Activated T-cell treated with anti-CD3 and anti-CD28 coated beads, Interleukin-2, amount 50 U/mL, for 48 hours (primary cell): ENCODE measurements at regions not wholly inside any gene's neighbourhood (a gene's known extent, or its start where the extent isn't known, plus 50 kb on each side); places are given as distances from the start of the nearest gene placed in this dataset.
"Not testable (repeated sequence)": the region's sequence is repeated elsewhere in the genome, so short reads cannot be mapped to it uniquely, and the experiment has no call there.

Experiments
- DNase-seq, 2 experiments: peaks; one replicate each; pipeline ENCODE4 v3.0.0-alpha.2; 2020

GRCh38 chr22:34326901-34327300 is 406.6 kb upstream of the LARGE1 start:
- DNase-seq = no peak

- DNase-seq = no peak
Measured at GRCh38 chr22:34330432-34330831, 410.2 kb upstream of the LARGE1 start.

DNA sequence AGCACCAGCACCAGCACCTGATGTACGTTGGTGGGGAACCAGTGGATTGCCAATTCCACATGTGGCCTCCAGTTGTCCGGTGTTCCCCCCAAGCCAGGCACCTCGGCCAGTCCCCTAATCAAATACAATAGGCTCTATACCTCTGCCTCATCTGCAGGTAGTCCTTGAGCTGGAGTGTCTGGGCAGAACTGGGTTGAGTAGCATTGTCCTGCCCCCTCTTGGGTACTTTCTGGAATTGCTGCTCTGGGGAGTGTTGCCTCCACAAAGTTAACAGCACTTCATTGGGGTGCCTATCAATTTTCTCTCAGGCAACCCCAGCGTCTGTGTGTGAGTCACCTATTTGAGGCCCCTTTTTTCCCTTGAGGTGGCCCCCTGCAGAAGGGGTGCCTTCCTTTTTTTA is 413.0 kb upstream of the LARGE1 start:
- DNase-seq = no peak

- DNase-seq = no peak
Measured at GRCh38 chr22:34334893-34335292, 414.6 kb upstream of the LARGE1 start.

GRCh38 chr22:34344702-34345101 is 424.4 kb upstream of the LARGE1 start:
- no peak for DNase-seq

DNA sequence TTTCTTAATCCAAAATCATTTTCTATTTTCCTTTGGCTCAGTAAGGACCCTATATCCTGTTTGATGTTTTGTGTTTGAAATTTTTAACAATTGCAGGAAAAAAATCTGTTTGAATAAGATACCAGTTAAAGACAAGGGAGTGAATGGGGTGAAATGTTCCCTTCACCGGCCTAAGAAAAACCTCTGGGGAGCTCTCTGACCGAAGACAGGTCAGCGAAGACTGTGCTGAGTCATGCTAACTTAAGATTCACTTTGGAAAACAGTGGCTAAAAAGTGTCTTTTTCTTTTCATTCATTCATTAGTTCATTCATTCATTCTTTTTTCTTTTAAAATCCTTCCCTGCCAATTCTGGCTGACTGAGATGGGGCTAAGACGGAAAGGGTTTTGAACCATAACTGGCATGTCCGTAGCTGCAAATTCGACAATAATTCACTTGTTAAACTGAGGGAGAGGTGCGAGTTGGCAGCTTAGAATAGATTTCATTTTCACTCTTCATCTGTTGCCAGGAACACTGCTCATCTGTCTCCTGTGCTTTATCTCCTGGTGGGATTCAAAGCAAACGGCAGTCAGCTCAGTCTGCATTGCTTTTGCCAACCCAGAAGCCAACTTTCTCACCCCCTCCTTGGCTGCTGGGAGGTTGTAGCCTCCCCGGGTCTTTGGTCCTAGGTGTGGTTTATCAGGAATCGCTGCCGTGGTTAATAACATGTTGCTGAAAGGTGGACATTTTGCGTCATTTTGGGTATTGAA is 434.0 kb upstream of the LARGE1 start:
- no peak for DNase-seq

DNA sequence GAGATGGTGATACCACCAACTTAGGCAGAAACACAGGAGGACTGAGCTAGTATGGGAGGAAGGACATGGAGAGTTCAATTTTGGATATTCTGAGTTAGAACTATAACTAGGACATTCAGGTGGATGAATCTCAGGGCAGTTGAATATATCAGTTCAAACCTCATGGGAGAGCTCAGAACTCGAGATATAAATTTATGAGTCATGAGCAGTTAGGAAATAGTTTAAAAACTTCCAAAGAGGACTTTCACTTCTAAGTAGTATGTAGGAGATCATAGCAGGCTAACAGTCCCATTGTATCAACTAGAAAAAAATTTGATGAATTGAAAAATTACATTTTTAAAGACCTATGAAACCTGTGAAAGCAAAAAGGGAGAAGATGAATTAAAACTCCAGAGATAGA is 436.2 kb upstream of the LARGE1 start:
- DNase-seq = no peak

- DNase-seq = no peak
Measured at GRCh38 chr22:34370711-34371110, 450.4 kb upstream of the LARGE1 start.

GRCh38 chr22:34379825-34380224 is 459.5 kb upstream of the LARGE1 start:
- DNase-seq = no peak

- DNase-seq = no peak
Measured at GRCh38 chr22:34380532-34380931, 460.3 kb upstream of the LARGE1 start.

DNA sequence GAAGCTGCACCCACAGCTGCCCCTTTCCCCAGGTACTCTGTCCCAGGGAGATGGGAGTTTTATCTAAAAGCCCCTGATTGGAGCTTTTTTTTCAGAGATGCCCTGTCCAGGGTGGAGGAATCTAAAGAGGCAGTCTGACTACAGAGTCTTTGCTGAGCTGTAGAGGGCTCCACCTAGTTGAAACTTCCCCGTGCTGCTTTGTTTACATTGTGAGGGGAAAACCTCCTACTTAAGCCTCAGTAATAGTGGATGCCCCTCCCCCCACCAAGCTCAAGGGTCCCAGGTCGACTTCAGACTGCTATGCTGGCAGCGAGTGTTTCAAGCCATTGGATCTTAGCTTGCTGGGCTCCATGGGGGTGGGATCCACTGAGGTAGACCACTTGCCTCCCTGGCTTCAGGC is 470.1 kb upstream of the LARGE1 start:
- DNase-seq = no peak

DNA sequence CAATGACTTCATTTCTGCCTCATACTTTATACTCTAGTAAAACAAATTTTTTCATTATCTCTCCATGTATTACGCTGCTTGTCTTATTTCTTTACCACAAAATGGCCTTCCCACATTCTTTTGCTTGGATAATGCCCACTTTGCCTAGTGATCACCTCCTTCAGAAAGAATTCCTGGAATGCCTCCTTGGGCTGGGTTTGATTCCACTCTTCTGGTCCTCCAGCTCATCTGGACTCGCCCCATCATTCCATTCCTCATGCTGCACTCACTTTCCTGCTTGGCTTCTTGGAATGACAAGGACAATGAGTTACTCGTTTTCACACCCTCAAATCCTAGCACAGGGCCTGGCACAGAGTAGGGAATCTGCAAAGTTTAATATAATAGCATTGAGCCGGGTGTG is 475.1 kb upstream of the LARGE1 start:
- DNase-seq = no peak

DNA sequence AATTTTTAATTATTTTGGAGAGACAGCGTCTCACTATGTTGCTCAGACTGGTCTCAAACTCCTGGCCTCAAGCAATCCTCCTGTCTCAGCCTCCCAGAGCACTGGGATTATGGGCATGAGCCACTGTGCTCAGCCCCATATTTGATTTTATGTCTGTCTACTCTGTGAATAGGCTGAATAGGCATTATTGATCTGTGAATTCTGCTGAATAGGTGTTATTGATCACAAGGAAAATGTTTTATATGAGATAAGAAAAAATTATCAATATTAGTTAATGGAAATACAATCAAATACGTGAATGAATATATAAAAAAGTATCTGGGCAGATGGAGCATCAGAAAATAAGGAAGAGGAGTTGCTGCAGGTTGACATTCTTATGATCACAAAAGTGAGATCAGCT is 483.4 kb upstream of the LARGE1 start:
- no peak for DNase-seq

DNA sequence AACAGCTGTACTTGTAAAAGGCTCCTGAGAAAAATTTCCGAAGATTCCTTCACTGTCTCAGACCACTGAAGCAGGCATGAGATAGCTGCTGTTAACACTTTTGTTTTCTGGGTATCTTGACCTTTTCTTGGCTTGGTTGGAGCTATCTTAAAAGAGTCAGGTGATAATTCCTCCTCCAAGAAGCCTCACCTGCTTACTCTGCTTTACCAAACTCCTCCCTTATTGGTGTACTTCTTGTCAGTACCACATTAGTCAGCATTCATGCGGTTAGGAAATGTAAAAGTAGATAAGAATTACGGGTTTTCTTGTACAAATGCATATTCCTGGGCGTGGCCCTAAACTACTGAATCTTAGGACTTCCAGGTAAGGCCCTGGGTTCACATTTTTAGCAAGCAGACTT is 489.8 kb upstream of the LARGE1 start:
- DNase-seq = no peak

- peak; percentile 24 to 33 for DNase-seq
Measured at GRCh38 chr22:34414467-34415440, 494.5 kb upstream of the LARGE1 start.

GRCh38 chr22:34416022-34416860 is 496.0 kb upstream of the LARGE1 start:
- DNase-seq = no peak

- DNase-seq = not testable (repeated sequence)
Measured at GRCh38 chr22:34422948-34423347, 502.7 kb upstream of the LARGE1 start.

GRCh38 chr22:34427436-34427835 is 507.2 kb upstream of the LARGE1 start:
- DNase-seq = no peak

- DNase-seq = no peak
Measured at GRCh38 chr22:34427841-34428240, 507.6 kb upstream of the LARGE1 start.

GRCh38 chr22:34429314-34429713 is 509.0 kb upstream of the LARGE1 start:
- DNase-seq = peak in 1 of 2 experiments; percentile 19

DNA sequence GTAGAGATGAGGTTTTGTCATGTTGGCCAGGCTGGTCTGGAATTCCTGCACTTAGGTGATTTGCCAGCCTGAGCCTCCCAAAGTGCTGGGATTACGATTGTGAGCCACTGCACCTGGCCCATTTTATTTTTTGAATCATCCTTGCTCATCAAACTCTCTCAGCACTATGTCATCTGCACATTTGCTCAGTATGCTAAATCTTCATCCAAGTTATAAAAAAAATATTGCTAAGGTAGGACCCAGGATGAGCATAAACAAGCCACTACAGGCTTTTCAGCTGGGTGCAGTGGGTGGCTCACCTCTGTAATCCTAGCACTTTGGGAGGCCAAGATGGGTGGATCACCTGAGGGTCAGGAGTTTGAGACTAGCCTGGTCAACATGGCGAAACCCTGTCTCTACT is 510.1 kb upstream of the LARGE1 start:
- no peak for DNase-seq

- no peak for DNase-seq
Measured at GRCh38 chr22:34434371-34434770, 514.1 kb upstream of the LARGE1 start.

DNA sequence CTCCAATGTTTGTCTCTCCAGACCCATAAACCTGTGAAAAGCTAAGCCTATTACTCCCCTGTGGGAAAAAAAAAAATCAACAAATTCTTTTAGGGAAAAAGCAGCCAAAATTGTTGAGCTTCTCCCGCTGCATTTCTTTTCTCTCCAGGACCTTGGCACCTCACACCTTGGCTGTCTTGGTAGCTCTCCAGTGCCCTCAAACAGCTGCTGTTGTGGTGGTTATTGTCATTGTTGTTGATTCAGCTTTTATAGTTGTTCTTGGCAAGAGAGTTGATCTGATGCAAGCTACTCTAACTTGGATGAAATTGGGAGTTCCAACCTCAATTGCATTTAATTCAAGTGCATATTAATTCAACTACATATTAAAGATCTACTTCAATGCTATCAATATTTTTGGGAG is 516.9 kb upstream of the LARGE1 start:
- DNase-seq = no peak
